DMS79 treated with DMSO at 0.1 percent for 48 hours (cell line): ENCODE measurements at regions not wholly inside any gene's neighbourhood (a gene's known extent, or its start where the extent isn't known, plus 50 kb on each side); places are given as distances from the start of the nearest gene placed in this dataset.

Source experiments
- DNase-seq: peaks from one replicate; lab custom pipeline; 2025; lab: John Stamatoyannopoulos, UW

DNA sequence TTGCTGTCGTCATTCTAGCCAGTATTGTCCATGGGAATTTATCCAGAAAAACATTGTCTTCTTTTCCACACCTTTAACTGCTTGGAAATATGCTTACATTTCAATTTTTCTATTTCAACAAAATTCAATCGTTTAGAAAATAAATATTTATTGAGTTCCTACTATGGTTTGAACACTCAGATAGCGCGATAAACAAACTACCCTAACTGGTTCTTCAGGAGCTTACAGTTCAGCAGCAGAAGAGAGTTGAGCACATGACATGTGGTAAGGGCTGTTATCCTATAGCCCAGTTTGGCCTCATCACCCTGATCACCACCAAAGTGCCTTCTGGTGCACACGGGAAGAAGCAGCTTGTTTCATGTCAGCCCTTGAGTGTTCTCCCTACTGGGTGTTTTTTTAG is 375.2 kb upstream of the SMIM21 start:
- DNase-seq: no peak

DNA sequence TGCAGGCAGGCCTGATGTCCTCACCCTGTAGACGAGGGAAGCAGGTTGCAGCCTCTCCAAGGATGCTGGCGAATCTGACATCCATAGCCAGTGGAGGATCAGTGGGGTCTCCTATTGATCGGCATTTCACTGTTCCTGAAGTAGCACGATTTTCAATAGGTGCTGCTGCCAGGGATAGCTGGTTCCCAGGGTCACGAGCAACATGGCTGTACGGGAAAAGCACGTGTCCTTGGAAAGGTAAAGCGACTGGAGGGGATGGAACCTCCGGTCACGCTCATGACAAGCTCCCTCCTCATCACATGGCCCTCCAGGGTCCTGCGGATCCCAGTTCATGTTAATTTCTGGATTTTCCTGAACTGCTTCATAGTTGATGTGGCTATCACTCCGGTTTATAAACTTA is 373.7 kb upstream of the SMIM21 start:
- no peak for DNase-seq

DNA sequence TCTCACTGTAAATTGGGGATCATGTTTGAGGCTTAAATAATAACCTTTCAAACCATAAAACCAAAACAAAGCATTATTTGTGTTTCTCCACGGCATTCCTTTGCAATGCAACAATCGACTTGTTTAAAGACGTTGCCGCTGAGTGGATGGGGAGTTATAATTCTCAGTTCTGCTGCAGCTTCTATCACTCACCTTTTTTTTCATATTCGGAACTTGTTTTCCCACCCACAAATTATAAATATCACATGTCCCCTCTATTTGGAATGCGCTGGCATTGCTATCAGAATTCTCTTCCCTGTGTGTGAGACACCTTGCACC is 372.8 kb upstream of the SMIM21 start:
- no peak for DNase-seq

DNA sequence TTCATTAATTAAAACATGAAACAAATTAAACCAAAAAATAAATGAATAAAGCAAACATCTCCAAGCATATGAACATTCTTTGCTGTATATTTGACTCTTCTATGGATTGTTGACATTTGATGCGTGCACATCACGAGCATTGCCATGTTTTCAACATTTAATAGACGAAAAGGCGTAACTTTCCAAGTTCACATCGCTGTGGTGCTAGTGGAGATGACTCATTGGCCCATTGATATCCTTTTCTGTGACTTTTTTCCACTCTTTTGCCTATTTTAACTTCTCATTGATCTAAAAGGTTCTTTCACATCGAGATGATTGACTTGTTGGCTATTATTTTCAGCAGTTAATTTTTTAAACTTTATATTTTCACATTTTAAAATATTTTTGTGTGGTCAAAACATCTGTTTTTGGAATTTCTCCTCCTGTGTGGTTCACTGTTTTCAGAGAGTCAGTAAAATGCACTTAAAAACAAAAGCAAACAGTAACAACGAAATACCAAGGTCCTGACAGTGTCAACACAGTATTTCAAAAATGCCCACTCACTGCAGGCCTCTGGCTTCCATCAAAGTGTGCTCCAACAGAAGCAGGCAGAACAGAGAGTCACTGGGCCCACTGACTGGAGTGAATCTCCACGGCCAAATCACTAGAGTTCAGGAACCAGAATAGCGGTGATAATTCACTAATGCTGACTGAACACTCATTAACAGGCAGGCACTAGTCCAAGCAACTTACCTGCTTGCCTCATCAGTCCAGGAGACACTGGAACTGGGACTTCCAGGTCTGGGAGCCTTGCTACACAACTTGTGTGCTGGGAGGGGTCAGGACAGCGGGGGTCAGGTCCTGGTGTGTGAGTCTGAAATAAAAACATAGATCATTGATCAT is 372.2 kb upstream of the SMIM21 start:
- no peak for DNase-seq

DNA sequence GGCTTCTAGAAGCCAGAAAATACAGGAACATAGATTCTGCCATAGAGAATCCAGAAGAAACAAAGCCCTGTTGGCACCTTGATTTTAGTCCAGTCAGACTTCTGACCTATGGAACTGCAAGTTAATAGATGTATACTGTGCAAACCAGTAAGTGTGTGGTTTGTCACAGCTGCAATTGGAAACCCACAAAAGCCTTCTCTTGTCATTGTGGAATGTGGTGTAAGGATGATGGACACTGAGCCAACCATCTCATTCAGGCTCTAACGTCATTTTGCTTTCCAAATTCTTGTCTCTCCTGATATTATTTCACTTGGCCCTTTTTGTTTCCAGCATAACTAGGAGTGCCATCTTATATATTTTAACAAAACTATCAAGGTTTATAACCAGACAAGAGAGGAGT is 369.5 kb upstream of the SMIM21 start:
- DNase-seq: no peak

DNA sequence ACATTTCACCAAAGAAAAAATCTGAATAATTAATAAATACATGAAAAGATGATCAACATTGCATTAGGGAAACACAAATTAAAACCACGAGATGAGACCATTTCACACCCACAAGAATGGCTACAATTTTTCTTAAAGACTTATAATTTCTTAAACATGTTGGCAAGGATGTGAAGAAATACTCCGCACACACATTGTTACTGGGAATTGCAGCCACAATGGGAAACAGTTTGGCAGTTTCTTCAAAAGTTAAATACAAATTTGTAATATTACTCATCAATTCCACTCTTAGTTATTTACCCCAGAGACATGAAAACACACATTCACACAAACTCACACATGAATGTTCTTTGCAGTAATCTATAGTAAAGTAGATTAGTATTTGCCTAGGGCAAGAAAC is 363.3 kb upstream of the SMIM21 start:
- no peak for DNase-seq

DNA sequence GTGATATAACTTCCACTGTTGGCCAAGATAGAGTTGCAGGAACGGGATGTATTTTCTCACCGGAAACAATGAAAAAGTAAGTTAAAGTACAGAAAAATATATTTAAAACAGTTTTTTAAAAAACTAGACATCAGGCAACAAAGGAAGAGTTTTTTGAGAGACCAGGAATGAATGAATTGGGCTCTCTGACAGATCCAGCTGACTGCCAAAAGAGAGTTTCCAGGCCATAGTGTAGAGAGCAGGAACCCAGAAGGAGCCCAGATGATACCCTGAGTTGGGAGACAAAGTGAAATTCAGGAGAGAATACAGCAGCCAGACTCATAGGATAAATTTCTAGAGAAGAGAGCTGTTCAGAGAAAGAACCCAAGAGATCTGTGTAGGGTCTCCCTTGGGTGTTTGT is 362.6 kb upstream of the SMIM21 start:
- no peak for DNase-seq

DNA sequence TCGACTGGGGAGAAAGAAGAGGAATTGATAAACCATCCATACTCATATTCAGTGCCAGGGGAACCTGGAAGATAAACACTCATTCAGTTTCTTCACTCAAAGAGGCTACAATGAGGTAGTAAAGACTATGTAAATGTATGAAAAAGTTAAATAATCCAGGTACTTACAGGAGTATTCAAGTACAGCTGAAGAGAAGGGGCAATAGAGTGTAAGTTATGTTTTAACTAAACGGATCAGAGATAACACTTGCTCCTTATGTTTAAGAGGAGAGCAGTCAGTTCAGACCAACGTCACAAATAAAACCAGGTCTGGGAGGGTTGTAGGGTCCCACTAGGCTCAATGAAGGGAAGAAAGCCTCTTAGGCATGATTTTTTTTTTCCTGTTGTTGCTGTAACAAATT is 358.3 kb upstream of the SMIM21 start:
- no peak for DNase-seq

DNA sequence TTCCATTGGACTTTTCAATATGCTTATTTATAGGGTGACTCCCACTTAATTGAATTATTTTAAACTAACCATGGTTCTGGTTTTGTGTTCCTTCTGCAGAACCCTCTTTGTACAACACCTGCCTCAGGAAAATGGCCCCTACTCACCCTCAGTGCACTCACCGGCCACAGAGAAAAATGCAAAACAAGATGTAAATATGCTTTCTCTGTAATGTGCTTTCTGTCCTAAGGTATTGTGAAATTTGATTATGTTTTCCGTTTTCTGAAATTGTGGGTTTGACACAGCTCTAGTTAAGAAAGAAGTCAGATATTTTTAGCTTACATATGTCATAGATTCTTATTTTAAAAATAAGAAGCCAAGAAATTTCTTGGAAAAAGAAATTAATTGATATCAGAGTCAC is 357.7 kb upstream of the SMIM21 start:
- DNase-seq: no peak

DNA sequence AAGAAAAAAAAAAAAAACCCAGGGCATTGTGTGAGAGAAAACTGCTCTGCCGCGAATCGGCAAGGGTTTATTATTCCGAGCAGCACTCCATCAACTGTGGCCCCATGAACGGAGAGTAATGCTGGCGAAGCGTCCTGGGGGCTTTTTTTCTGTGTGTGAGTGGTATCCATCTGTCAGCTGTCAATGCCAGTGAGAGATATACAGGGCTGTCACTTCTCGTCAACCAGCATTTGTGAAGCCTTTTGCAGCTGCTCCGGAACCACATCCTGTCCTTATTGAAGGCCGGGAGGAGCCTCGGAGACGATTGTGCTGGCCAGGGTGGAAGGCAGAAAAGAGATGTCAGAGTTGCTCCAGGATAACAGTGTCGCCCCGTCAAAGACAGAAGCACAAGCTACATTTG is 356.9 kb upstream of the SMIM21 start:
- DNase-seq: no peak

DNA sequence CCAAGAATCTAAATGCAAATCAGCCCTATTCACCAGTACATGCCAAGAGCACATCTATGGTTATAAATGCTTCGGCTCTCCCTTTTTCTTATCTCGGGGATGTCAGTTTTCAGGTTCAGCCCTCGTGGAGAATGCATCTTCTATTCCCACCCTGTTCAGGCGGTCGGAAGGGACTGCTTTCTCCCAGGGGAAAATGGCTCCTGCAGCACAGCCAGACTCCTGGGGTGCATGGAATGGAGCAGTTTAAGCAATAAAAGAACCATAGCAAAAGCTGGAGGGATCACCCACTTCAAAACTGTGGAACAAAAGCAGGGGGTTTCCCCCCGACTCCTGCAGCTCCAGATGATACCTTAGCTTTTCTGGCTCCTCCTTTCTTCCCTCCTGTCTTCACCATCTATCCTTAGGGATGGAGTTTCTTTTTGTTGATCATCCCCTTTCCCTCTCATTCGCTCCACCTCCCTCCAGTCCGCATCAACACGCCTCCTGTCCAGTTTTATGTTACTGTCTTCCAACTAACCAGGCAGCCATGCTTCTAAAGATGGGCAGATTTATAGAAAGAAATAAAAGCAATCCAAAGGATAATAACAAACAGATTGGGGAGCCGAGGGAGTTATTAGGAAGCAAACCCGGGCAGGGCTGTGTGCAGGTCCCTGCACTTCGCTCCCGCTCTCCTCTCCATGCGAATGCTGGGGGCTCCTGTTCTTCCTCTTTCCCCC is 356.2 kb upstream of the SMIM21 start:
- peak; percentile 7 for DNase-seq

DNA sequence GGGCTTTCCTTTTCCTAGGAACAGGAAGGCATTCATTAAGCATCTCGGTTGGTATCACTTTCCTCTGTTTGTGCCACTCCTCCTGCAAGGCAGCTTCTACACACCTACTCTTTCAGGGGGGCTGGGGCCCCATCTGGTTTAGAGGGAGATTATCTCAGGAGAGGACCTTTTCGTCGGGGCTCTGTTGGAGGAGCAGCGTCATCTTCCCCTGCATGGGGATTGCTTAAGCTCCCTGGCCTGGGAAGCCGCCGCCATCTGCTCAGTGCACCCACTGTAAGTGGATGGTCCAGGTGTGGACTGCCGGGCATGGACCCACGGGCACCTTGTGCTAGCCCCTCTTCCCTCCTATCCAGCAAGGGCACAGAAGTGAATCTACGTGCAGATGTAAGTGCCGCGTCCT is 355.3 kb upstream of the SMIM21 start:
- DNase-seq: no peak

DNA sequence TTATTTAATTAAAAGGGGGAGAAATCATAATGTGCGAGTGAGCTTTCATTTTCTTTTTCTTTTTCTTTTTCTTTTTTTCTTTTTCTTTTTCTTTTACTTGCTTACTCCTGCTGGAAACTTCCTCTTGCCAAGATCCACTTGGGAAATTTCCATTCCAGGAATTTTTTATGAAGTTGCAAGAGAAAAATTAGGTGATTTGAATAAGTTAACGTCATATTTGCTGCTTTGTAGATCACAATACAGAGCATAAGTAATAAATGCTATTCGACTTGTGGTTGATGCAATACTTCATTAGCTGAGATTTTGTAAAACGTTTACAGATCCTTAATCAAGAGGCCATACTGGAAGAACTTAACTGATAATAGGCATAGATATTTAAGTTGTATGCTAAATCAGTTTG is 354.7 kb upstream of the SMIM21 start:
- no peak for DNase-seq

DNA sequence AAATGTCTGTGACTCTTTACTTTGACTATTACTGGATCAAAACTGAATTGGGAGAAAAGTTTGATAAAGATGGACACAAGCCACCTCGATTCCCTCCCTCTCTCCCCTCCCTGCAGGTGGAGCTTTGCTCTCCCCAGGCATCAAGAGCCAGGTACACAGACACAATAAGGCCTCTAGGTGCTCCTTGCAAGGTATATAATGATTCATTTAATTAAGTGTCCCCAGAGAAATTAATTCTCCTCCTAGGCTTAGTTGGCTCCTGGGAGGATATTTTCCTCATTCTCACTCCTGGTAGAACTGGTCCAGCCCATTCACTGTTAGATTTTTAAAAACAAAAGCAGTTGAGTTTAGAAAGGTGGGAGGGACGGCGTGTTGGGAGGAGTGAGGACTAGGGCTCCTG is 352.4 kb upstream of the SMIM21 start:
- no peak for DNase-seq

DNA sequence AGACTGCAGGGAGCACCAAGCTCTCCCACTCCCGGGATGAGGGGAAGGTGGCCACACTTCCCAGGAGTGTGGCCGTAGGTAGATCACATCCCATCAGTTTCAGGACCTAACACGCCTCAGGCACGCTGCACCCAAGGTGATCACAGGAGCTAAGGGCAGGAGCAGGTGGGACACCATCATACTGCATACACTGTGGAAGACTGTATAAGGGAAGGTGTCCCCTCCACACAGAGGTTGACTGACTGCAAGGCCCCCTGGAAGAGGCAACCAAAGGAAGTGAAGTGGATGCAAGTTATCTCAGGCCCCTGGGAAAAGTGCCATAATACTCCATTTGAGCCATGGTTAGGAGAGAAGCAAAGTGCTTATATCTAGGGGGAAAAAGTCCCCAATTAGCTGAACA is 351.9 kb upstream of the SMIM21 start:
- no peak for DNase-seq

DNA sequence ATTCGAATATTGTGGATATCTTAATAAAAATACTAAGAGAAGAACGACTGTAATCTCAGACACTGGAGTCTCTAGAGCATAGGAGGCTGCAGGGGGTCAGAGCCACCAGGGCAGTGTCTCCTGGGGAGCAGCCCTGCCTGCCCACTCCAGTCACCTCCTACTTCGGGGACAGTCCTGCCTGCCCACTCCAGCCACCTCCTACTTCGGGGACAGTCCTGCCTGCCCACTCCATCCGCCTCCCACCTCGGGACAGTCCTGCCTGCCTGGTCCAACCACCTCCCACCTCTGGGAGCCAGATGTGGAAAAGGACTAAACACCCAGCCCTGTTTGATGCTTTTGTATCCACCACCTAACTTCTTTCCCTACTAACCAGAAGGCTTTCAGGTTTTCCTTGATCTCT is 350.1 kb upstream of the SMIM21 start:
- DNase-seq: no peak

DNA sequence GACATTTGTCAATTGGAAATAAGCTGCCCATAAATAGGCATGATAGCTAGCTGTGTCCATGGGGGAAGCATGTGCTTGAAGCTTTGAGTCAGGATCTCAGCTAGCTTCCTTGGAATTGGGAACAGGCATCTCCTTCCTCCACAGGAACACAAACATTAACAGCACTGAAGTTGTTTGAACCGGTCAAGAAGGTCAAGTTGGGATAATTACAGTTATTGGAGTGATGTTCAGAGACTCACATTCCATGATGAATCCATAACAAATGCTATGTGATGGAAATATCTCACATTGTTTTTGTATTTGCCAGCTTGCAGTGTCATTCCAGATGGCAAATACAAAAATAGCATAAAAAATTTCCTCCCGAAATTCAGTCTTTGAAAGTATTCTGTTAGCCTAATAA is 347.6 kb upstream of the SMIM21 start:
- no peak for DNase-seq

DNA sequence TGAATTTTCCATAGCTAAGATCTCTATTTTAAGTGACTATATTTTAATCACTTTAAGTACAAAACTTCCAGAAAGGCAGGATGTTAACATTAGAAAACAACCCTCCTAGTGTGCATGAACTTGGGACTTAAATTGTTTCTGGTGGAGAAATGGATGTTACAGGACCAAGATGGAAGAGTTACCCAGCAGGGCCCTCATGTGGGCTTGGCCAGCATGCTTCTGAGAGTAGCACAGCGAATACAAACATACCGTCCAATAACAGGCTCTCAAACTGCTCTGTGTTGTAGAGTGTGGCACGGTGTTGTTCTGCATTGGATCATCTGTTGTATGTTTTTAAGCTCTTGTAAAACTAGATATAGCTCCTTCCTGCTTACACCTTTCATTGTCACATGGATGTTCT is 346.1 kb upstream of the SMIM21 start:
- DNase-seq: no peak

DNA sequence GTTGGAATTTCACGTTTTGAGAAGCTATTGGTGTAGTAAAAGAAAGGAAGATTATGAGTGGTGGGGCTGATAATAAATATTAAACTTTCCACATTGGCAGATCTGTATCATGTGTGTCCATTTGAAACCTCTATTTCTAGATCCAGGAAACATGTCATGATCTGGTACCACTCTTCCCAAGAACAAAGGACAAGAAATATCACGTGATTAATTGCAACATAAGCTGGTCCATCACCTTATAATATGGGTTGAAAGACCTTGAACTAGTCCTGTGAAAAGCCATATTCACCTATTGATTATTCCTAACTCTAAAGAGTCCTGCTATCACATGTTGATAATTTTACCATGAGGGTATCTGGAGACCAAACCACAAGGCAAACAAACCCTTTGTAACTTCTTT is 335.3 kb upstream of the SMIM21 start:
- DNase-seq: no peak

DNA sequence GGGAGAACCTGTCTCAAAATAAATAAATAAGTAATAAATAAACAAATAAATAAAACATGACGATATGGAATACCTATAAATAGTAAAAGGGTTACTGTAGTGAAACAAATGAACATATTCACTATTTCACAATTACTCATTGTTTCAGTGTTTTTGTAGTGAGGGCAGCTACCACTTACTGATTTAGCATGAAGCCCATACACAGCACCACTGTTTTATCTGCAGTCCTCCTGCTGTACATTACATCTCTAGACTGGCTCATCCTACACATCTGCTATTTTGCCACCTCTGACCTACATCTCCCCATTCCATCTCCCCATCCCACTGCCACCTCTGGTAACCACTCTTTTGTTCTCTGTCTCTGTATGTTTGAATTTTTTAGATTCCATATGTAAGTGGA is 332.7 kb upstream of the SMIM21 start:
- DNase-seq: no peak

DNA sequence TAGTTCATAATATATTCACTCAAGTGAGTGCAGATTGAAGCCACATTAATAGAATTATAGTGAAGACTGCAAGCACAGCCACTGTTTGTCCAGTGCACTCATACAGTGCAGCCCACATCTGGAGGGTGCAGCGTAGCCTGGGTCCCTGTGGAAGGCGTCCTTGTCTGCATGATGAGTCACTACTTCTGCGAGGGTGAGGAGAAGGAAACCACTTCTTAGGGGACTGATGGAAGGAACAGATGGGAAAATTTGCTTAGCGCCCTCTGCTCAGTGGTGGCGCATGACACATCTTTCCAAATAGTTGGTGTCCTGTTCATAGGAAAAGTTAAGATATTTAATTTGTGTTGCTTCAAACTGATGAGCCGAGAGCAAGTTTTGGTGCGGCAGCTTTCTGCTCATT is 330.4 kb upstream of the SMIM21 start:
- no peak for DNase-seq

DNA sequence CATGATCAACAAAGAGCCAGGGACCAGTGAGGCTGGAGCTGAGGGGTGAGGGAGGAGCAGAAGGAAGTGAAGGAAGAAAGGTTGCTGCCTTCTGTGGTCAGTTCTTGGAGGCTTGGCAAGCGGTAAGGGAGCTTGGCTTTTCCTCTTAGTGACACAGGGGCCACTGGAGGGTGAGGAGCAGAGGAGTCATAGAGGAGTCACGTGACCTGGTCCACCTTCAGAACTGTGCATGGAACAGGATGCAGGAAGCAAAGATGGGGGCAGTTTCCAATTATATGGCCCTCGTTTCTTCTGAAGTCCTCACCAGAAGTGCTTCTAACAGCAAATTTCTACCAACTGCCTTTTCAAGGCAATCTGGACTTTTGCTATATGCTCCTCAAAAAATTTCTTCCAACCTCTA is 326.9 kb upstream of the SMIM21 start:
- DNase-seq: no peak

DNA sequence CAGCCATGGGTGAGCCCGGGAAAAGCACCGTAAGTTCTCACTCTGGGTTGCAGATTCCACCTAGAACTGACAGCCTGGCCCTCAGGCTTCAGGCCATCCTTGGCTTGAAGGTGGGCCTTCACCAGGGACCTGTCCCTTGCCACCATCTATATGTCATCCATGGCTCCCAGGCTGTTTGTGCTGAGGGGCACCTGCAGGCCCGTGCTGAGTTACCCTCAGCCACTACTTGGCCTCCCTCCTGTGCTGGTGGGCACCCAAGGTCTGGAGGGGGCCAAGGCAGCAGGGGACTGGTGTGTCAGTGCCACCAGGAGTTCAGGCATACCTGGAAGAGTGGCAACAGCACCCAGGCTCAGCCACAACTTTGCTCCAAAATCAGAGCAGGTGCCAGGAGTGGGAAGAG is 326.2 kb upstream of the SMIM21 start:
- DNase-seq: no peak

DNA sequence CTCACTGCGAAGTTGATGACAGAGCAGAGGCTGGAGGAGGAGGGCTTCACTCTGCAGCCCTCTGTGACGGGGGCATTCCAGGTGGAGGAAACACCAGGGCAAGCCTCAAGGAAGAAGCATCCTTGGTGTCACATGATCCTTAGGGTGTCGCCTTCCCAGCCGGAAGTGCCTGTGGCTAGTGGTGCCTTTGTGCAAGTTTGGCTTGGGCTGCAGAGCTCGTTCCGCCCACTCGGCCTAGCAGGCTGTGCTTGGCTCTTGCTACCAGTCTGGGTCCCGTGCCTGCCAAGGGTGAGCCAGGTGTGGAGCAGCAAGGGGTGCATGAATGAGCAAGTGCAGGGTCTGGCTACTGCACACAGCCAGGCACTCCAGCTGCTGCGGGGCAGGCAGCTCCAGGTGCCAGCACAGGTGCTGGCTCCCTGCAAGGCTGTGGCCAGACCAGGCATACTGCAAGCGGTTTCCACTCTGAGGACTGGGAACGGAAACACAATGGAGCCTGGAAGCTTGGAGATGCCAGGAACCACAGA is 325.3 kb upstream of the SMIM21 start:
- DNase-seq: no peak
